ENCODE measurements at regions not wholly inside any gene's neighbourhood (a gene's known extent, or its start where the extent isn't known, plus 50 kb on each side); places are given as distances from the start of the nearest gene placed in this dataset.

GRCh38 chr2:219998107-219998506, 370.7 kb downstream of the SLC4A3 start:
- no peak for DNase-seq (ENCODE audit: low spot score)

DNA sequence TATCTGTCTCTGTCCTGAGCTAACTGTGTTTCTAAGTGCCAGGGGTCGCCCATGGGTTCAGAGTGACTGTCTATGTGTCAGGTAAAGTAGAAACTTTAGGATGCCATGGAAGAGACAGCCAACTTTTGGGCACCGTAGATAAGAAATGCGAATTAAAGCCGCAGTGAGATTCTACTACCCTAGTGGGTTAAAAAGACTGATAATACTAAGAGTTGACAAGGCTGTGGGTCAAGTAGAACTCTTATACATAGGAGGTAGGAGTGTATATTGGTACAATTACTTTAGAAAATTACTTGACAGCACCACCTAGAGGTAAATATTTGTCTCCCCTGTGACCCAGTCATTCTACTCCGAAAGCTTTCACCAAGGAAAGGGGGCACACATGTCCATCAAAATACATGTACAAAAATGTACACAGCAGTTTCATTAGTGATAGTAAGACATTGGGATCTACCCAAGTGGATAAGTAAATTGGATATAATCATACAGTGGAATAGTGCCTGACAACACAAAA, 371.3 kb downstream of the SLC4A3 start:
- DNase-seq (ENCODE audit: low spot score) = no peak

DNA sequence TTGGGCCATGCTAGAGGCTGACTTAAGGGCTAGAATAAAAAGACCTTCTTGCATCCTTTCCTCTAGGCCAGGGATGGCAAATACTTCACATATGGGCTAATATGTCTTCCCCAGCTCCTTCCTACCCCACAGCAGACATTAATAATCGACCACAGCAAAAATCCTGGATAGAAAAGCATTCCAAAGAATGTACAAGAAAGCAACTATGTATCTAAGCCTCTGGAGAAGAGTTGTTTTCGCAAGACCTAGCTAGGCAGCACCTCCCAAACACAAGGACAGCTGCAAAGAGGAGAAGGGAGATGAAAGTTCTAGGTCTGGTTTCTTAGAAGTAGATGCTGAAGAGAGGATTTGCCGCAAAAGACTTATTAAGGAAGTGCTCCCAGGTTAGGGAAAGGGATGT, 372.6 kb downstream of the SLC4A3 start:
- no peak for DNase-seq (ENCODE audit: low spot score)

DNA sequence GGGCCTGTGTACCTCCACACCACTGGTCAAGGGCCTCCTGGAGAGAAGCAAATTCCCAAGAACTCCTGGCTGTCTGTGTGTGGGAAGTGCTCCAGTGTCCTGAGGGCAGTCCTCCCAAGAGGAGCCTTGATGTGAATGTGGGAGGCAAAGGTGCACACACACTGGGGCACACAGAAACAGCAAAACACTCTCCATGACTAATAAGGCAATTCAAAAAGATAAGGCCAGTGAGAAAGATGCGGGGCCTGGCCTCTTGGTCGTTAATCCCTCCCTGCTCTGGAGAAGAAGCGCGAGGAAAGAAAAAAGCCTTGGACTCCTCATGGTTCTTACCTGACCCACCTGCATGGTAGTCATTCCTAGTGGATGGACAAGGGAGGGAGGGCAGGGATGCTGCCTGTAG, 373.2 kb downstream of the SLC4A3 start:
- DNase-seq (ENCODE audit: low spot score) = no peak

DNA sequence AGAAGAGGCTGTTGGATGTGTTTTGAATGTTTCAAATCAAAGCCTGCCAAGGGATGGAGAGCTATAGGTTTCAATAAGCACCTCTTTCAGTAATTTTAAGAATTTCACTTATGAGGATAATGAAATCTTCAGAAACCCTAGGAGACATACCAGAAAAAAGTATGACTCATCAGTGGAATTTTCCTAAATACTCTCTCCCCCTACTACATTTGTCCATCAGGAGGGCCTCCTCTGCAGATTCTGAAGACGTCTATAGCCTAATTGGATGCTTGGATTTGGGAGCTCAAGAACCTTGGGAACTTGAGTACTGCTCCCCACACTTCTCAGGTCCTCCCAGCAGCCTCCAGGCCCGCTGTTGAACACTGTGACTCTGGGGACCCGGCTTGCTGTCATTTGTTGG, 374.3 kb downstream of the SLC4A3 start:
- no peak for DNase-seq (ENCODE audit: low spot score)

- DNase-seq (ENCODE audit: low spot score) = no peak
Observed at GRCh38 chr2:220002251-220002650, 374.8 kb downstream of the SLC4A3 start.

GRCh38 chr2:220002699-220003098, 375.3 kb downstream of the SLC4A3 start:
- no peak for DNase-seq (ENCODE audit: low spot score)

DNA sequence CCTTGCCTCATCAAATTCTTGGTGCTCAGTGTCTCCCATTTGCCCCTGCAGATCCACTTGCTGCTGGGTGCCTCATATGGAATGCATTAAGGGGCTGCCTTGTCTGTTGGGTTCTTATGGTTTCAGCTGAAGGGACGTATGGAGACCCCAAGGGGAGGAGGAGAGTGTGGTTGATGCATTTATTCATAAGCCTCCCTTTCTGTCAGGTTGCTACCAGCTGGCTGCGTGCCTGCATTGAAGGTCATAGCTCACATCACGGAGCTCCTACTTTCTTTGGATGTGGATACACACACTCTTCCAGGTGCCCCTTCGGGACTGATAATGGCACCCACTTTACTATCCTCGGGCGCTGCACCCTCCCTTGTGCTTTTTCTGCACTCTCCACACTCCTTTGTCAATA, 377.9 kb downstream of the SLC4A3 start:
- DNase-seq (ENCODE audit: low spot score) = no peak

DNA sequence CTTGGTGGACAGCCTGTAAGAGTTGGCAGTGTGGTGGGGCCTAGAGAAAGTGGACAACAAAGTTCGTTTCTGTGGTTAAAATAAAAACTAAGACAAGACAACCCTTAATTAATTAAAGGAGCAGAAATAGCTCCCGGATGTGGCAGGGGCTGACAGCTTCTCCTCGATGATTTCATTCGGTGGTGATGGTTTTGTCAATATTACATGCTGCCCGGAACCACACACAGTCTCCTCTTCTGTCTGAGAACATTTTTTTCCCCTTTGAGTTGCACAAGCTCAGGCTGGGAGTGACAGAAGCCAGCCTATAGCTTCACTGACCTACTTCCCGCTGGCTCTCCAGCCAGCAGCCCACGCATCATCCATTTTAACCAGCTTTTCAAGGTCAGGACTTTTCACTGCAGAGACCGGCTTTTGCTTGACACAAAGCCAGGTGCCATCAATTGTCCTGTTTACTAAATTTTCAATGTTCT, 378.8 kb downstream of the SLC4A3 start:
- no peak for DNase-seq (ENCODE audit: low spot score)

- no peak for DNase-seq (ENCODE audit: low spot score)
Observed at GRCh38 chr2:220011859-220012258, 384.4 kb downstream of the SLC4A3 start.

DNA sequence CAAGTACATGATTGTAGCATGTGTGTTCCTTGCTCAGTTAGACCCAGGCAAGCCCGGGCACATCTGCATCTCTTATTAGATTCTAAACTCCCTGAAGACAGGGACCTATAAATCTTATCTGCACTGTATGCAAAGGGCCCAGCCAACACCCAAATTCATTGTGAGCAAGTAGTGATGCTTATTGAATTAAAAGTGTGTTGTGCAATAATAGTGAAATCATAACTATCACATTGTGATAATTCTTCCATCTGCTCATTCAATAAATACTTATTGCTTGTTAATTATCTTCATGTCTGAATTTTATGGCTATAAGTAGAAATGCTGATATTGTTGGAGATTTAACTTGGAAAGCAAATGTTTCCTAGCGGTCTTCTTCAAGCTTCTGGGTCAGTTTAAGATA, 387.5 kb downstream of the SLC4A3 start:
- DNase-seq (ENCODE audit: low spot score) = no peak

GRCh38 chr2:220015576-220015975, 388.1 kb downstream of the SLC4A3 start:
- no peak for DNase-seq (ENCODE audit: low spot score)

GRCh38 chr2:220025207-220025606, 397.8 kb downstream of the SLC4A3 start:
- no peak for DNase-seq (ENCODE audit: low spot score)

GRCh38 chr2:220029013-220029412, 401.6 kb downstream of the SLC4A3 start:
- DNase-seq (ENCODE audit: low spot score) = no peak

DNA sequence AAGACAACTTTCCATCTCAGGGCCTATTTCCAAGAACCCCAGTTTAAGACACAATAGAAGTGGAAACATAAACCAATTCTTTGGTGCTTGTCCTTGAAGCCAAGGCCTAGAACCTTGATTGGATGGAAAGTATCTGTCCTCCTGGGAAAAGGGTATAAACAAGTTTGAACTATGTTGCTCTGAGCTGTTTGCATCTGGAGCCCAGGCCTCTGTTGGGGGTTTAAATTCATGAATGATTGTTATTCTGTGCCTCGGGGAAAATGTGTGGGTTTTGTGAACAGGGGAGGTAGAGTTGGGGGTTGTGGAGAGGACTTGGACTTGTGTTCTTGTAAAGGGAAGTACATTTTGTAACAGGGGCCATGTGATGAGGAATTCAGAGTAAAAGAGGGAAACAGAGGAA, 406.1 kb downstream of the SLC4A3 start:
- DNase-seq (ENCODE audit: low spot score) = no peak

DNA sequence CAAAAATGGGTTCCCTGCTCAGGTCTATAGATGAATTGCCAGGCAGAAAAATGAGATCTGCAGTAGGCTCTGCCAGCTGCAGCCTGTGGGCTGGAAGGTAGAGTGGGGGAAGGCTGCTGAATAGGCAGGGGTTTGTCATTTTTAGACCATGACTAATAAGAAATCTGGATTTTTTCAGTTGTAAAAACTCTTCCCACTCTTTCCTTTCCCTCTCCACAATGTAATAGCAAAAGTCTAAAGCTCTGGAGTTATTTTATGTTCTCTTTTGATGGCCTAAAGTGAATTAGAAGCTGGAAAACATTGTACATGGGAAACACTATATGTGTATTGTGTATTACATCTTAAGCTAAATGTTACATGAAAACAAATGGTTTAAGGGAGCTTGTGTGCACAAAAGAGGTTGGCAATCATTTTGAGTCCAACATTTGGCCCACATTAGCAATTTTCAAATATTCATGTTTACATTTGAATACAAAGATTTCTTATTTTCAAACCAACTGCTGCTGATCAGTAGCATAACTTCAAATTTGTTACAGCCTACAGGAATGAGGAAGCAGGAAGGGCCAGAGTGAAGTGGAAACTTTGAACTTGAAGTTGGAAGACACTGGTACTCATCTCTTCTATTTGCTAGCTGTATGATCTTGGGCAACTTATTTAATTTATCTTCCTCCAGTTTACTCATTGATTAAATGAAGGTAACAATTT, 407.1 kb downstream of the SLC4A3 start:
- DNase-seq (ENCODE audit: low spot score) = no peak

DNA sequence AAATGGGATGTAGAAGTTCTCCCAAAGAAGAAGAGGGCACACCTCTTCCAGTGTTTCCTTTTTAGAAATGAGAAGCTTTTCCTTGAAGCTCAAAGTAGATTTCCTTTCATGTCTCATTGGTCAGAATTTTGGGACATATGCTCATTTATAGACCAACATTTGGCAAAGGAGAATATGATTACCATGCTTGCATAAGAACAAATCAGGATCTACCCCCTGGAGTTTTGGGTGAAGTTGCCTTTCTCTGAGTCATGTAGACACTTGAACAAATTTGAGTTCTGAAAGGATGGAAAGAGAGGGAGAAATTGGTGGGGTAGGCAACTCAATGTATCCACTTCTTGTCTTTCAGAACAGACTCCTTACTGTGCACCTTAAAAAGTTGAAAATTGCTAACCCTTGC, 409.0 kb downstream of the SLC4A3 start:
- no peak for DNase-seq (ENCODE audit: low spot score)

GRCh38 chr2:220040346-220040745, 412.9 kb downstream of the SLC4A3 start:
- DNase-seq (ENCODE audit: low spot score) = no peak

GRCh38 chr2:220041447-220041846, 414.0 kb downstream of the SLC4A3 start:
- no peak for DNase-seq (ENCODE audit: low spot score)

DNA sequence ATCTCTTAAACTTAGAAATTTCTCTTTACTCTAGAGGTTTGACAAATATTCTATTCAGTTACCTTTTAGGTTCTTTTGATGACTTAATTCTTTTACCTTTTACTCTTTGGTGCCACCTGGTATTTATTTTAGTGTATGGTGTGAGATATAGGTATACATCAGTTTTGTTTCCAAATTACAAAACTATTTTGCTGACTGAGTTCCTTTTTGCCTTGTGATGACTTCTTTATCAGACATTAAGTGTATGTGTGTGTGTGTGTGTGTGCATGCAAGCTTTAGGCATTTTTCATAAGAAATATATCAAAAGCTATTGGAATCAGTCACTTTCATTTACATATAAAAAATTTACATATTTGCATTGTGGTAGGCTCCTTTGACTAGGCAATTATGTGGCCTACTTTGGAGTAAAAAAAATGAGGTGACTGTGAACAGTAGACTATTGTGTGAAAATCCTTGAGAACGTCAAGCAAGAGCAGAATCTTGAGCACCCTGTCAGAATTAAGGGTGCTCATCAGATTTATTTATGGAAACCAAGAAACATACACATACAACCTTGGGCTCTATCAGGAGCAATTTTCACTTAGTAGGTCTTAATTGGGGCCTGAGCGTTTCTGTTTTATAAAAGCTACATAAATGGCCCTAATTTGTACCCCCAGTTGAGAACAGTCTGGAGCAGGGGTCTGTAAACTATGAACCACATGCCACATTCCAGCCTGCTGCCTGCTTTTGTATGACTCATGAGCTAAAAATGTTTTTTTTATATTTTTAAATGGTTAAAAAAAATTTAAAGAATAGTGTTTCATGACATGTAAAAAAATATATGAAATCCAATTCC, 415.9 kb downstream of the SLC4A3 start:
- no peak for DNase-seq (ENCODE audit: low spot score)

- DNase-seq (ENCODE audit: low spot score) = no peak
Observed at GRCh38 chr2:220043990-220044335, 416.5 kb downstream of the SLC4A3 start.

DNA sequence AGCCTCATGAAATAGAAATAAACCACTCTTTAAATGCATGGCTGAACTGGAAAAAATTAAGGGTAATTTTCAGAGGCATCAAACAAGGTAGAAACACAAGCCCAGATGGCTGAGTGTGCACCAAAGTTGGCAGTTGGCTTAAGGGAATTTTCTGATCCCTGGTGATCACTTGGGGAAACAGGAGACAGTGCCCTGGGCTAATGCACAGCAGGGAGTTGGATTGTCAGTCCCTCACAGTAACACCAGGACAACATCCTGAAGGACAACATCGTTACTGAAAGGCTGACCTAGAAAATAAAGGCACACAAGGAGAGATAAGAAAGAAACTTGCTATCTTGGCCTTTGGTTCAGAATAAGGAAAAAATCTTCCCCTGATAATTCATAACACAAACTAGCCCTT, 417.0 kb downstream of the SLC4A3 start:
- DNase-seq (ENCODE audit: low spot score) = no peak

DNA sequence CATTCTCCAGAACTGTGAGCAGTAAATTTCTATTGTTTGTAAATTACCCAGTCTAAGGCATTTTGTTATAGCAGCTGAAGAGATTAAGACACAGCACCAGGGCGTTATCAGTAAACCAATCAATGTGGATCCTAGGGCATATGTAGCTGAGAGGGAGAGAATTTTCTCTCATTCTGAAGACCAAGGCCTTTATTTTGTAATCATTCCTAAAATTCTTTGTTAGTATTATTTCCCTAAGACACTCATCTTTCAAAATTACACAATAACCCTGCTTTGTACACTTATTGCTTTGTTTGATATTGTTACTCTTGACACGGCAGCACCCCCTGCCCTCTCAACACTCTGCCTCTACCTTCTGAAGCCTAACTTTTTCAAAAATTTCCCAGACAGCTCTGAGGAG, 419.1 kb downstream of the SLC4A3 start:
- DNase-seq (ENCODE audit: low spot score) = no peak

Measured in D341Med (cell line).